Osteocyte (in vitro differentiated cells): ENCODE measurements at regions not wholly inside any gene's neighbourhood (a gene's known extent, or its start where the extent isn't known, plus 50 kb on each side); places are given as distances from the start of the nearest gene placed in this dataset.
A peak's percentile ranks its signal among the peaks of the same experiment; 100 is the strongest.

Experiments used
- DNase-seq: peaks from one replicate; pipeline ENCODE4 v3.0.0; 2021; ENCODE audit warnings: mixed read lengths; ENCODE audit not compliant: unreplicated experiment; ENCODE audit errors: extremely low spot score
- H3K27ac Mint-ChIP-seq: one replicate; pipeline ENCODE4 v1.8.0; 2021; ENCODE audit warnings: mild to moderate bottlenecking, mixed read lengths; ENCODE audit not compliant: unreplicated experiment
- H3K27me3 Mint-ChIP-seq: one replicate; pipeline ENCODE4 v1.8.0; 2021; ENCODE audit warnings: mixed read lengths; ENCODE audit not compliant: unreplicated experiment
- H3K36me3 Mint-ChIP-seq: one replicate; pipeline ENCODE4 v1.8.0; 2021; ENCODE audit warnings: mixed read lengths; ENCODE audit not compliant: unreplicated experiment
- H3K4me1 Mint-ChIP-seq: one replicate; pipeline ENCODE4 v1.8.0; 2021; ENCODE audit warnings: mixed read lengths; ENCODE audit not compliant: unreplicated experiment
- H3K4me3 Mint-ChIP-seq: one replicate; pipeline ENCODE4 v1.8.0; 2021; ENCODE audit warnings: mild to moderate bottlenecking, moderate library complexity, mixed read lengths; ENCODE audit not compliant: unreplicated experiment
- H3K9me3 Mint-ChIP-seq: one replicate; pipeline ENCODE4 v1.8.0; 2021; ENCODE audit warnings: mixed read lengths; ENCODE audit not compliant: unreplicated experiment
- CTCF ChIP-seq: fragments of 200-600 bp; sonication (generic); IDR thresholded peaks from 2 replicates; pipeline ENCODE4 v1.5.0; 2021; ENCODE audit warnings: antibody characterized with exemption, mild to moderate bottlenecking, moderate library complexity

DNA sequence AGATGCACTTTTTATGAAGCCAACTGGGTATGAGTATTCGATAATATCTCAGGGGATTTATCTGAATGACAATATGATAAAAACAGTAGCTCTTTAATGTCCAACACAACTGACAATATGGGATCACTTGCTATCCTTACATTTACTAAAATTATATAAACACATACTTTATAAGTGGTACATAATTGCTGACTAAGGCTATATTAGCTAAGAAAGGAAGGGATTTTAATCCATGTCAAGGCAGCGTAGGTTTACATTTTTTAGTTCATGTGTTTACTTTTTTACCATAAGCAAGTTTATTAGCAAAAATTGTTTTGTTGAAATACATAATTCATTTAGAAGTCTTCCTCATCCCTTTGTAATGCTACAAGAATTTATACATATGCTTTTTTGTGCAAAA is 796.2 kb downstream of the TLE1 start:
- TF ChIP-seq CTCF = no peak
- no peaks in the 10 kb centered on the region for H3K36me3 Mint-ChIP-seq
- H3K27ac Mint-ChIP-seq = no peak overlapping the region
- peaks cover 13% of the 10 kb centered on the region for H3K4me1 Mint-ChIP-seq
- H3K27me3 Mint-ChIP-seq = no peaks in the 10 kb centered on the region
- DNase-seq = no peak
- H3K9me3 Mint-ChIP-seq = no peaks in the 10 kb centered on the region
- no peak overlapping the region for H3K4me3 Mint-ChIP-seq

DNA sequence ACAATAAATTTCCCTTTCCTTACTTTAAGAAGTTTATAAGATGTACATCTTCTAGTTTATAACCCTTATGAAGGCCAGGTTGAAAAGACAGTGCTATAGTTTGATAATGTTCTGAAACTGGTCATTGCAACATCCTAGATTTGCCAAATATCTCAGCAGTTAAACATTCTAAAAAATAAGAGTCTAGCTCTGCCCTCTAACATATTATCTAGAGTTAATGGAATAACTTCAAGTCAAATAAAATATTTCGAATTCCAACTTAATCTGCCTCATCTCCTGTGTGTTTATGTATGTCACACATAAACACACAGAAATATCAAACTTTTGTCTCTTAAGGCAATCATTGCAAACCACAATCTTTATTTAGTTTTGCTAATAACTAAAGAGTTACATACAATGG is 796.6 kb downstream of the TLE1 start:
- Mint-ChIP-seq H3K4me1 (peaks cover 13% of the 10 kb centered on the region), H3K4me3 (no peak overlapping the region), H3K9me3 (no peaks in the 10 kb centered on the region), H3K36me3 (no peaks in the 10 kb centered on the region), H3K27me3 (no peaks in the 10 kb centered on the region), H3K27ac (no peak overlapping the region)
- no peak for TF ChIP-seq CTCF
- DNase-seq = no peak

GRCh38 chr9:80890124-80890523 is 799.2 kb downstream of the TLE1 start:
- Mint-ChIP-seq H3K9me3 (no peaks in the 10 kb centered on the region), H3K36me3 (no peaks in the 10 kb centered on the region), H3K27me3 (no peaks in the 10 kb centered on the region), H3K4me1 (peaks cover 13% of the 10 kb centered on the region), H3K27ac (no peak overlapping the region), H3K4me3 (no peak overlapping the region)
- DNase-seq = no peak
- no peak for TF ChIP-seq CTCF

GRCh38 chr9:80885894-80886293 is 803.5 kb downstream of the TLE1 start:
- Mint-ChIP-seq H3K27me3 (no peaks in the 10 kb centered on the region), H3K36me3 (peaks cover 3% of the 10 kb centered on the region), H3K9me3 (no peaks in the 10 kb centered on the region), H3K27ac (no peak overlapping the region), H3K4me1 (no peaks in the 10 kb centered on the region), H3K4me3 (no peak overlapping the region)
- peak; percentile 44 for TF ChIP-seq CTCF
- no peak for DNase-seq

DNA sequence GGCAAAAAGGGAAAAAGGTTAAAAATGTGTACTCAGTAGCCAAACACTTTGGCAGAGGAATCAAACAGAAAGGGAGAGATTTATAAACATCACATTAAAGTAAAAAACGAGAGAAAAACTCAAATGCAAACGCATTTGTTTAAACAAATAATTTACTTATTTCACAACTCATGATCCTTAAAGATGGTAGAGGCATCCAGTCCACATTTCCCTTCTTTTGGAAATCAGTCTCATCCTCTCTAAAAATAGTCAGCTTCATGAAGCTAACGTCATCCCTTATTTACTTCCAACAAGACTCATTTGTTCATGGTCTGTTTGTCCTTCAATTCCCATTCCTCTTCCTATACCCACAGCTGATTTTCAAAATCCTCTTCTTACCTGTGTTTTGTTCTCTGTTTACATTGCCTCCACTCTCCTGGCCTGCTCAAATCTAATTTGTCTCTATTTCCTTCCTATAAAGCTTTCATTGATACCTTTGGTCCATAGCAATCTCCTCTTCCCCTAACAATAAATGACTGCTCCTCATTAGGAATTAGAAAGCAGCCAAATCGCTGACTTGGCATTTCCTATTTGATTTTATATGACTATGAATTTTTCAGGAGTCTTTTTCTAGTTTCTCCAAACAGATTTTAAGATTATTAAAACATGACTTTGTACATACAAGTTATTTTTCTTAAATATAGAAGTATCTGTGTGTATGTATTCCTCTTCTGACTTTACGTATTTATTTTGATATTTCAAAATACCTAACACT is 805.3 kb downstream of the TLE1 start:
- H3K27me3 Mint-ChIP-seq = no peaks in the 10 kb centered on the region
- H3K4me3 Mint-ChIP-seq = no peak overlapping the region
- DNase-seq = no peak
- no peaks in the 10 kb centered on the region for H3K4me1 Mint-ChIP-seq
- H3K27ac Mint-ChIP-seq = no peak overlapping the region
- TF ChIP-seq CTCF = no peak
- peaks cover 3% of the 10 kb centered on the region for H3K36me3 Mint-ChIP-seq
- H3K9me3 Mint-ChIP-seq = no peaks in the 10 kb centered on the region
